ENCODE measurements at regions not wholly inside any gene's neighbourhood (a gene's known extent, or its start where the extent isn't known, plus 50 kb on each side); places are given as distances from the start of the nearest gene placed in this dataset.

DNA sequence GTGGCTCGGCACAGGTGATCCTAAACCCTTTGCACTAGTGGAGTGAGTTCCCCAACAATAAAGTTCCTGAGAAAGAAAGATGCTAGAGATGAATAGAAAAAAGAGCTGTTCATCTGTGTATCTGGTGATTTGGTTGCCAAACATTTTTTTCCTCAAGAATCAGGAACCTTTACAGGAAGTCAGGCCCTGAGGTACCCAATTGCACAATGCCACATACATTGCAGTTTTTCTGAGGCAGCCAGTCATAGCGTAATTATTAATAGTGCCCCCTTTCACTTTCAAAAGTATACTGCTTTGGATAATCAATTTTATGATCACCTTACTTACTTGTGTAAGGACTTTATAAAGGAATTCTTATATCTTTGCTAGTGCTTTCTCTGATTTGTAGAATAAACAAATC is 346.3 kb upstream of the POU3F1 start:
- TF ChIP-seq, protein P1, sequence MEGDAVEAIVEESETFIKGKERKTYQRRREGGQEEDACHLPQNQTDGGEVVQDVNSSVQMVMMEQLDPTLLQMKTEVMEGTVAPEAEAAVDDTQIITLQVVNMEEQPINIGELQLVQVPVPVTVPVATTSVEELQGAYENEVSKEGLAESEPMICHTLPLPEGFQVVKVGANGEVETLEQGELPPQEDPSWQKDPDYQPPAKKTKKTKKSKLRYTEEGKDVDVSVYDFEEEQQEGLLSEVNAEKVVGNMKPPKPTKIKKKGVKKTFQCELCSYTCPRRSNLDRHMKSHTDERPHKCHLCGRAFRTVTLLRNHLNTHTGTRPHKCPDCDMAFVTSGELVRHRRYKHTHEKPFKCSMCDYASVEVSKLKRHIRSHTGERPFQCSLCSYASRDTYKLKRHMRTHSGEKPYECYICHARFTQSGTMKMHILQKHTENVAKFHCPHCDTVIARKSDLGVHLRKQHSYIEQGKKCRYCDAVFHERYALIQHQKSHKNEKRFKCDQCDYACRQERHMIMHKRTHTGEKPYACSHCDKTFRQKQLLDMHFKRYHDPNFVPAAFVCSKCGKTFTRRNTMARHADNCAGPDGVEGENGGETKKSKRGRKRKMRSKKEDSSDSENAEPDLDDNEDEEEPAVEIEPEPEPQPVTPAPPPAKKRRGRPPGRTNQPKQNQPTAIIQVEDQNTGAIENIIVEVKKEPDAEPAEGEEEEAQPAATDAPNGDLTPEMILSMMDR (conservative IDR thresholded peaks at IDR 0.05; ENCODE audit: low read depth in 2 of 2): no peak
- no peak for TF ChIP-seq EZH2phosphoT487 (IDR thresholded peaks at IDR 0.05; ENCODE audit: unreplicated experiment)
- no peak for TF ChIP-seq JUNB (IDR thresholded peaks at IDR 0.05; ENCODE audit: unreplicated experiment)
- TF ChIP-seq POLR2AphosphoS5 (IDR thresholded peaks at IDR 0.05; ENCODE audit: low read depth): no peak
- no peak for TF ChIP-seq CREB1 (CRISPR knock-in tag; IDR thresholded peaks at IDR 0.05; ENCODE audit: low read depth)
- TF ChIP-seq REST (IDR thresholded peaks at IDR 0.05; ENCODE audit: unreplicated experiment): no peak
- no peak for TF ChIP-seq EZH2 (IDR thresholded peaks at IDR 0.05; ENCODE audit: low read depth, unreplicated experiment)
- TF ChIP-seq ZNF331 (CRISPR knock-in tag; IDR thresholded peaks at IDR 0.05; ENCODE audit: low read depth): no peak
- TF ChIP-seq STAT1 (IDR thresholded peaks at IDR 0.05; ENCODE audit: unreplicated experiment): no peak
- TF ChIP-seq NANOG (IDR thresholded peaks at IDR 0.05; ENCODE audit: borderline replicate concordance): no peak
- TF ChIP-seq, protein P2, sequence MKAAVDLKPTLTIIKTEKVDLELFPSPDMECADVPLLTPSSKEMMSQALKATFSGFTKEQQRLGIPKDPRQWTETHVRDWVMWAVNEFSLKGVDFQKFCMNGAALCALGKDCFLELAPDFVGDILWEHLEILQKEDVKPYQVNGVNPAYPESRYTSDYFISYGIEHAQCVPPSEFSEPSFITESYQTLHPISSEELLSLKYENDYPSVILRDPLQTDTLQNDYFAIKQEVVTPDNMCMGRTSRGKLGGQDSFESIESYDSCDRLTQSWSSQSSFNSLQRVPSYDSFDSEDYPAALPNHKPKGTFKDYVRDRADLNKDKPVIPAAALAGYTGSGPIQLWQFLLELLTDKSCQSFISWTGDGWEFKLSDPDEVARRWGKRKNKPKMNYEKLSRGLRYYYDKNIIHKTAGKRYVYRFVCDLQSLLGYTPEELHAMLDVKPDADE (IDR thresholded peaks at IDR 0.05): no peak

Data from GM23338 (cell line).